Suprapubic skin (tissue), 4 donors: ENCODE measurements at regions not wholly inside any gene's neighbourhood (a gene's known extent, or its start where the extent isn't known, plus 50 kb on each side); places are given as distances from the start of the nearest gene placed in this dataset.

Source experiments
- DNase-seq, 2 donors: peaks; one replicate each; pipeline ENCODE4 v3.0.0-alpha.2; 2019; ENCODE audit warnings: low spot score in 2 of 2
- H3K27ac ChIP-seq: fragments of 200-600 bp; sonication (generic); one replicate; pipeline ENCODE4 v1.5.1; 2019
- H3K27me3 ChIP-seq: fragments of 200-600 bp; sonication (generic); one replicate; pipeline ENCODE4 v1.5.1; 2019
- H3K36me3 ChIP-seq: fragments of 200-600 bp; sonication (generic); one replicate; pipeline ENCODE4 v1.5.1; 2019
- H3K4me1 ChIP-seq: fragments of 200-600 bp; sonication (generic); one replicate; pipeline ENCODE4 v1.5.1; 2019
- H3K4me3 ChIP-seq: fragments of 200-600 bp; sonication (generic); one replicate; pipeline ENCODE4 v1.5.1; 2019; ENCODE audit warnings: mild to moderate bottlenecking
- H3K9me3 ChIP-seq: fragments of 200-600 bp; sonication (generic); one replicate; pipeline ENCODE4 v1.5.1; 2019
- CTCF ChIP-seq, 2 donors: fragments of 200-600 bp in 1 of 2; fragments of 450-650 bp in 1 of 2; sonication (generic) in 1 of 2; IDR thresholded peaks; one replicate each; pipeline ENCODE4 v1.5.1; 2016 to 2019; ENCODE audit warnings: antibody characterized with exemption in 2 of 2, mild to moderate bottlenecking in 1 of 2, moderate library complexity in 1 of 2
- EP300 ChIP-seq: sonication (generic); formaldehyde crosslinking; IDR thresholded peaks from one replicate; pipeline ENCODE4 v1.6.1; 2017; ENCODE audit warnings: antibody characterized with exemption
- POLR2A ChIP-seq, 2 donors: fragments of 450-650 bp; IDR thresholded peaks; one replicate each; pipeline ENCODE4 v1.6.1; 2017; ENCODE audit warnings: antibody characterized with exemption in 2 of 2, mild to moderate bottlenecking in 2 of 2, moderate library complexity in 2 of 2
- POLR2AphosphoS5 ChIP-seq, 3 donors: sonication (generic); formaldehyde crosslinking; IDR thresholded peaks; one replicate each; pipeline ENCODE4 v1.6.1; 2017; ENCODE audit warnings: antibody characterized with exemption in 3 of 3
- WGBS: methylation state at CpG from one replicate; pipeline ENCODE4 v1.1.5; 2018; 5-methylcytosine and 5-hydroxymethylcytosine counted together

- Histone ChIP-seq H3K27ac (no peak overlapping the region), H3K36me3 (no peaks in the 10 kb centered on the region), H3K4me1 (no peaks in the 10 kb centered on the region), H3K9me3 (no peaks in the 10 kb centered on the region), H3K27me3 (no peaks in the 10 kb centered on the region), H3K4me3 (no peak overlapping the region)
- TF ChIP-seq EP300, result no peak
- no peak for TF ChIP-seq POLR2AphosphoS5 (IDR thresholded peaks at IDR 0.05)
- no peak for TF ChIP-seq POLR2A (IDR thresholded peaks at IDR 0.05)
- no peak for TF ChIP-seq CTCF (IDR thresholded peaks at IDR 0.05)
- WGBS, result 71% methylated on average over 3 of the region's 3 CpGs
- DNase-seq, result no peak
Observed at GRCh38 chr12:22798116-22798515, 173.1 kb downstream of the ETNK1 start.

GRCh38 chr12:22799503-22799902 is 174.5 kb downstream of the ETNK1 start:
- Histone ChIP-seq H3K27ac (no peak overlapping the region), H3K4me3 (no peak overlapping the region), H3K27me3 (no peaks in the 10 kb centered on the region), H3K4me1 (no peaks in the 10 kb centered on the region), H3K36me3 (no peaks in the 10 kb centered on the region), H3K9me3 (no peaks in the 10 kb centered on the region)
- WGBS, result 73% methylated on average over 2 of the region's 2 CpGs
- TF ChIP-seq EP300, result no peak
- TF ChIP-seq POLR2AphosphoS5 (IDR thresholded peaks at IDR 0.05), result no peak
- no peak for TF ChIP-seq CTCF (IDR thresholded peaks at IDR 0.05)
- no peak for TF ChIP-seq POLR2A (IDR thresholded peaks at IDR 0.05)
- no peak for DNase-seq

GRCh38 chr12:22800332-22800731 is 175.4 kb downstream of the ETNK1 start:
- no peak for DNase-seq
- Histone ChIP-seq H3K9me3 (no peaks in the 10 kb centered on the region), H3K27ac (no peak overlapping the region), H3K27me3 (no peaks in the 10 kb centered on the region), H3K4me1 (no peaks in the 10 kb centered on the region), H3K4me3 (no peak overlapping the region), H3K36me3 (no peaks in the 10 kb centered on the region)
- WGBS, result 51% methylated on average over 2 of the region's 2 CpGs
- TF ChIP-seq POLR2A (IDR thresholded peaks at IDR 0.05), result no peak
- TF ChIP-seq EP300, result no peak
- TF ChIP-seq POLR2AphosphoS5 (IDR thresholded peaks at IDR 0.05), result no peak

- Histone ChIP-seq H3K9me3 (no peaks in the 10 kb centered on the region), H3K36me3 (no peaks in the 10 kb centered on the region), H3K4me3 (no peak overlapping the region), H3K27me3 (no peaks in the 10 kb centered on the region), H3K4me1 (no peaks in the 10 kb centered on the region), H3K27ac (no peak overlapping the region)
- no peak for TF ChIP-seq POLR2AphosphoS5 (IDR thresholded peaks at IDR 0.05)
- no peak for TF ChIP-seq CTCF (IDR thresholded peaks at IDR 0.05)
- TF ChIP-seq POLR2A (IDR thresholded peaks at IDR 0.05), result no peak
- no peak for TF ChIP-seq EP300
- DNase-seq, result no peak
- 87% methylated on average over 4 of the region's 4 CpGs for WGBS
Observed at GRCh38 chr12:22802883-22803630, 178.1 kb downstream of the ETNK1 start.

GRCh38 chr12:22803725-22804124 is 178.8 kb downstream of the ETNK1 start:
- DNase-seq, result no peak
- 94% methylated on average over 6 of the region's 6 CpGs for WGBS

More at GRCh38 chr12:22803725-22804124, 178.8 kb downstream of the ETNK1 start:
- Histone ChIP-seq H3K27me3 (no peaks in the 10 kb centered on the region), H3K36me3 (no peaks in the 10 kb centered on the region), H3K4me1 (no peaks in the 10 kb centered on the region), H3K4me3 (no peak overlapping the region), H3K9me3 (no peaks in the 10 kb centered on the region), H3K27ac (no peak overlapping the region)
- no peak for TF ChIP-seq POLR2A (IDR thresholded peaks at IDR 0.05)
- no peak for TF ChIP-seq EP300
- TF ChIP-seq CTCF (IDR thresholded peaks at IDR 0.05), result no peak
- no peak for TF ChIP-seq POLR2AphosphoS5 (IDR thresholded peaks at IDR 0.05)
